H9 (cell line): ENCODE measurements at regions not wholly inside any gene's neighbourhood (a gene's known extent, or its start where the extent isn't known, plus 50 kb on each side); places are given as distances from the start of the nearest gene placed in this dataset.

Experiments used
- DNase-seq: peaks from one replicate; pipeline ENCODE4 v3.0.0-alpha.2; 2017
- H2AFZ ChIP-seq: one replicate; pipeline ENCODE4 v1.6.1; 2013; ENCODE audit warnings: mild to moderate bottlenecking, low read length, control low read depth, moderate library complexity
- H2AK5ac ChIP-seq: 2 replicates; pipeline ENCODE4 v1.6.1; 2013; ENCODE audit warnings: low read length, control low read depth, mixed read lengths; ENCODE audit not compliant: insufficient read length
- H2BK120ac ChIP-seq: one replicate; pipeline ENCODE4 v1.6.1; 2013; ENCODE audit warnings: low read depth, mild to moderate bottlenecking, low read length, control low read depth, inconsistent platforms; ENCODE audit not compliant: poor library complexity, severe bottlenecking
- H2BK12ac ChIP-seq: 2 replicates; pipeline ENCODE4 v1.6.1; 2013; ENCODE audit warnings: low read length, control low read depth, mixed read lengths, low read depth; ENCODE audit not compliant: insufficient read length
- H2BK15ac ChIP-seq: 2 replicates; pipeline ENCODE4 v1.6.1; 2013; ENCODE audit warnings: low read depth, low read length, control low read depth
- H2BK20ac ChIP-seq: one replicate; pipeline ENCODE4 v1.6.1; 2013; ENCODE audit warnings: low read depth, mild to moderate bottlenecking, low read length, control low read depth, inconsistent platforms; ENCODE audit not compliant: poor library complexity, severe bottlenecking
- H2BK5ac ChIP-seq: 2 replicates; pipeline ENCODE4 v1.6.1; 2013; ENCODE audit warnings: low read length, control low read depth, mixed read lengths; ENCODE audit not compliant: insufficient read length
- H3K14ac ChIP-seq: 2 replicates; pipeline ENCODE4 v1.6.1; 2013; ENCODE audit warnings: low read length, control low read depth; ENCODE audit not compliant: insufficient read depth
- H3K18ac ChIP-seq: 2 replicates; pipeline ENCODE4 v1.6.1; 2013; ENCODE audit warnings: low read depth, mild to moderate bottlenecking, mixed read lengths, low read length, control low read depth; ENCODE audit not compliant: insufficient read length
- H3K23ac ChIP-seq: 2 replicates; pipeline ENCODE4 v1.6.1; 2013; ENCODE audit warnings: low read length, control low read depth, mixed read lengths, low read depth; ENCODE audit not compliant: insufficient read length
- H3K23me2 ChIP-seq: 2 replicates; pipeline ENCODE4 v1.6.1; 2013; ENCODE audit warnings: low read depth, mild to moderate bottlenecking, mixed read lengths, low read length, control low read depth; ENCODE audit not compliant: insufficient read length, poor library complexity, severe bottlenecking
- H3K27ac ChIP-seq: 2 replicates; pipeline ENCODE4 v1.5.1; 2013; ENCODE audit warnings: low read length, control low read depth, mixed read lengths, low read depth; ENCODE audit not compliant: insufficient read length
- H3K27me3 ChIP-seq: 2 replicates; pipeline ENCODE4 v1.6.1; 2013; ENCODE audit warnings: low read length, control low read depth, inconsistent platforms; ENCODE audit not compliant: insufficient read depth
- H3K4ac ChIP-seq: 2 replicates; pipeline ENCODE4 v1.6.1; 2013; ENCODE audit warnings: low read depth, mild to moderate bottlenecking, control low read depth, inconsistent platforms, low read length, moderate library complexity
- H3K4me1 ChIP-seq: 2 replicates; pipeline ENCODE4 v1.6.1; 2013; ENCODE audit warnings: low read length, control low read depth, inconsistent platforms; ENCODE audit not compliant: insufficient read depth
- H3K4me2 ChIP-seq: 2 replicates; pipeline ENCODE4 v1.6.1; 2013; ENCODE audit warnings: low read length, control low read depth, mixed read lengths; ENCODE audit not compliant: insufficient read length, insufficient read depth
- H3K56ac ChIP-seq: 2 replicates; pipeline ENCODE4 v1.6.1; 2013; ENCODE audit warnings: low read depth, mild to moderate bottlenecking, mixed read lengths, low read length, control low read depth; ENCODE audit not compliant: insufficient read length
- H3K79me1 ChIP-seq: 2 replicates; pipeline ENCODE4 v1.6.1; 2013; ENCODE audit warnings: low read depth, mild to moderate bottlenecking, moderate library complexity, low read length, control low read depth, inconsistent platforms; ENCODE audit not compliant: insufficient read depth, poor library complexity, severe bottlenecking
- H3K79me2 ChIP-seq: 2 replicates; pipeline ENCODE4 v1.6.1; 2013; ENCODE audit warnings: low read length, control low read depth, inconsistent platforms; ENCODE audit not compliant: insufficient read depth
- H3K9ac ChIP-seq: 2 replicates; pipeline ENCODE4 v1.6.1; 2013; ENCODE audit warnings: low read length, control low read depth, mixed read lengths; ENCODE audit not compliant: insufficient read length; ENCODE audit errors: extremely low read depth
- H3K9me3 ChIP-seq: one replicate; pipeline ENCODE4 v1.6.1; 2013; ENCODE audit warnings: low read depth, low read length, inconsistent platforms; ENCODE audit not compliant: control insufficient read depth
- H3T11ph ChIP-seq: one replicate; pipeline ENCODE4 v1.6.1; 2013; ENCODE audit warnings: mild to moderate bottlenecking, low read length, control low read depth, inconsistent platforms
- H4K20me1 ChIP-seq: one replicate; pipeline ENCODE4 v1.6.1; 2013; ENCODE audit not compliant: control insufficient read depth, insufficient read length, insufficient read depth
- H4K5ac ChIP-seq: 2 replicates; pipeline ENCODE4 v1.6.1; 2013; ENCODE audit warnings: low read depth, mild to moderate bottlenecking, mixed read lengths, low read length, control low read depth; ENCODE audit not compliant: insufficient read length
- H4K8ac ChIP-seq: replicated peaks from 2 replicates; pipeline ENCODE4 v1.6.1; 2013; ENCODE audit warnings: low read length, control low read depth, mixed read lengths, low read depth; ENCODE audit not compliant: insufficient read length
- H4K91ac ChIP-seq: 2 replicates; pipeline ENCODE4 v1.6.1; 2013; ENCODE audit warnings: low read depth, mild to moderate bottlenecking, moderate library complexity, mixed read lengths, low read length, control low read depth; ENCODE audit not compliant: insufficient read length
- H3K27ac Mint-ChIP-seq, 3 experiments: 2 replicates in 2 of 3; 3 replicates in 1 of 3; pipeline ENCODE4 v1.8.0; 2020 to 2021; ENCODE audit warnings: mixed read lengths in 3 of 3, mild to moderate bottlenecking in 1 of 3, moderate library complexity in 1 of 3
- H3K27me3 Mint-ChIP-seq: 2 replicates; pipeline ENCODE4 v1.8.0; 2021; ENCODE audit warnings: low read depth, mild to moderate bottlenecking, moderate library complexity, mixed read lengths
- H3K36me3 Mint-ChIP-seq, 3 experiments: 2 replicates in 2 of 3; 3 replicates in 1 of 3; pipeline ENCODE4 v1.8.0; 2020 to 2021; ENCODE audit warnings: low read depth in 3 of 3, mixed read lengths in 3 of 3; ENCODE audit not compliant: insufficient read depth in 1 of 3
- H3K4me1 Mint-ChIP-seq, 2 experiments: 2 replicates each; pipeline ENCODE4 v1.8.0; 2020; ENCODE audit warnings: mixed read lengths in 2 of 2
- H3K4me3 Mint-ChIP-seq, 2 experiments: 2 replicates in 1 of 2; 3 replicates in 1 of 2; pipeline ENCODE4 v1.8.0; 2020 to 2021; ENCODE audit warnings: mild to moderate bottlenecking in 2 of 2, mixed read lengths in 2 of 2, moderate library complexity in 1 of 2
- H3K9me3 Mint-ChIP-seq, 2 experiments: 2 replicates in 1 of 2; 3 replicates in 1 of 2; pipeline ENCODE4 v1.8.0; 2020; ENCODE audit warnings: mild to moderate bottlenecking in 2 of 2, mixed read lengths in 2 of 2, moderate library complexity in 1 of 2
- WGBS: extraction: QIAGEN DNeasy Blood & Tissue Kit; methylation state at CpG from one replicate; pipeline ENCODE4 v1.1.7; 2013; ENCODE audit warnings: missing lambda C conversion rate, low lambda C conversion rate, mixed read lengths; ENCODE audit not compliant: insufficient read length; ENCODE audit errors: extremely low coverage; 5-methylcytosine and 5-hydroxymethylcytosine counted together
- TF ChIP-seq, protein P1 (sequence below): fragments of 200-600 bp; sonication (generic); conservative IDR thresholded peaks from 3 replicates; pipeline ENCODE4 v1.8.0; 2021; ENCODE audit warnings: antibody characterized with exemption, mild to moderate bottlenecking

DNA sequence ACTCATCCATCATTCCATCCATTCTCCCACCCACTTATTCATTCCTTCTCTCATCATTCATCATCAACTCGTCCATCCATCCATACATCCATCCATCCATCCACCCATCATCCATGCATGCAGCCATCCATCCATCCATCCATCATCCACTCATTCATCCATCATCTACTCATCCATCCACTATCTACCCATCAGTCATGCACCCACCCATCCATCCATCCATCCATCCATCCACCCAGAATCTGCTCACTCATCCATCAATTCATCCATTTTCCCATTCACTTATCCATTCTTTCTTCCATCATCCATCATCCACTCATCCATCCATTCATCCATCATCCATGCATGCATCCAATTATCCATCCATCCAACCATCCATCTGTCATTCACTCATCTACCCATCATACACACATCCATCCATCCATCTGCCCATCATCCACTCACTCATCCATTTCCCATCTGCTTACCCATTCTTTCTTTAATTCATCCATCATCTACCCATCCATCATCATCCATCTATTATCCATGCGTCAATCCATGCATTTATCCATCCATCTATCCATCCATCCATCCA is 107.1 kb upstream of the WSCD2 start:
- H3K56ac ChIP-seq: no peak overlapping the region
- no peaks in the 10 kb centered on the region for H3K36me3 Mint-ChIP-seq
- TF ChIP-seq, protein P1, sequence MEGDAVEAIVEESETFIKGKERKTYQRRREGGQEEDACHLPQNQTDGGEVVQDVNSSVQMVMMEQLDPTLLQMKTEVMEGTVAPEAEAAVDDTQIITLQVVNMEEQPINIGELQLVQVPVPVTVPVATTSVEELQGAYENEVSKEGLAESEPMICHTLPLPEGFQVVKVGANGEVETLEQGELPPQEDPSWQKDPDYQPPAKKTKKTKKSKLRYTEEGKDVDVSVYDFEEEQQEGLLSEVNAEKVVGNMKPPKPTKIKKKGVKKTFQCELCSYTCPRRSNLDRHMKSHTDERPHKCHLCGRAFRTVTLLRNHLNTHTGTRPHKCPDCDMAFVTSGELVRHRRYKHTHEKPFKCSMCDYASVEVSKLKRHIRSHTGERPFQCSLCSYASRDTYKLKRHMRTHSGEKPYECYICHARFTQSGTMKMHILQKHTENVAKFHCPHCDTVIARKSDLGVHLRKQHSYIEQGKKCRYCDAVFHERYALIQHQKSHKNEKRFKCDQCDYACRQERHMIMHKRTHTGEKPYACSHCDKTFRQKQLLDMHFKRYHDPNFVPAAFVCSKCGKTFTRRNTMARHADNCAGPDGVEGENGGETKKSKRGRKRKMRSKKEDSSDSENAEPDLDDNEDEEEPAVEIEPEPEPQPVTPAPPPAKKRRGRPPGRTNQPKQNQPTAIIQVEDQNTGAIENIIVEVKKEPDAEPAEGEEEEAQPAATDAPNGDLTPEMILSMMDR: no peak

More for the DNA sequence above, 107.1 kb upstream of the WSCD2 start:
- no peak overlapping the region for H2BK20ac ChIP-seq
- H2BK120ac ChIP-seq: no peak overlapping the region
- WGBS: 100% methylated on average over 1 of the region's 2 CpGs
- no peak overlapping the region for H4K91ac ChIP-seq
- no peak overlapping the region for H4K5ac ChIP-seq
- peaks cover 40% of the 10 kb centered on the region for H3K27me3 Mint-ChIP-seq
- no peak overlapping the region for H3K4me2 ChIP-seq
- H2BK15ac ChIP-seq: no peak overlapping the region
- H3K4me1 Mint-ChIP-seq: no peaks in the 10 kb centered on the region
- no peak overlapping the region for H2BK5ac ChIP-seq
- no peak overlapping the region for H3K27ac Mint-ChIP-seq
- no peak overlapping the region for H3K4me3 Mint-ChIP-seq
- no peak overlapping the region for H2AK5ac ChIP-seq
- no peaks in the 10 kb centered on the region for H3K79me1 ChIP-seq
- no peaks in the 10 kb centered on the region for H3K79me2 ChIP-seq
- no peak overlapping the region for H3K14ac ChIP-seq
- H3K23ac ChIP-seq: no peak overlapping the region
- H2AFZ ChIP-seq: no peak overlapping the region
- H3K4ac ChIP-seq: no peak overlapping the region
- no peaks in the 10 kb centered on the region for H3K9me3 ChIP-seq
- H3K9ac ChIP-seq: no peak overlapping the region
- H3K4me1 ChIP-seq: no peaks in the 10 kb centered on the region
- no peaks in the 10 kb centered on the region for H4K20me1 ChIP-seq
- no peak overlapping the region for H4K8ac ChIP-seq
- H2BK12ac ChIP-seq: no peak overlapping the region
- H3K27me3 ChIP-seq: no peaks in the 10 kb centered on the region
- H3K9me3 Mint-ChIP-seq: no peaks in the 10 kb centered on the region
- H3K18ac ChIP-seq: no peak overlapping the region
- DNase-seq: no peak
- no peak overlapping the region for H3T11ph ChIP-seq
- H3K27ac ChIP-seq: no peak overlapping the region
- H3K23me2 ChIP-seq: no peaks in the 10 kb centered on the region
